Mesothelial cell of epicardium (in vitro differentiated cells): ENCODE measurements at regions not wholly inside any gene's neighbourhood (a gene's known extent, or its start where the extent isn't known, plus 50 kb on each side); places are given as distances from the start of the nearest gene placed in this dataset.

Source experiments
- DNase-seq, 2 experiments: peaks; one replicate each; pipeline ENCODE4 v3.0.0; 2021; ENCODE audit warnings: low spot score in 2 of 2; ENCODE audit not compliant: unreplicated experiment in 2 of 2
- H3K27ac Mint-ChIP-seq: 2 replicates; pipeline ENCODE4 v1.8.0; 2021; ENCODE audit warnings: mixed read lengths
- H3K27me3 Mint-ChIP-seq: 2 replicates; pipeline ENCODE4 v1.8.0; 2021; ENCODE audit warnings: low read depth, mixed read lengths
- H3K36me3 Mint-ChIP-seq: 2 replicates; pipeline ENCODE4 v1.8.0; 2021; ENCODE audit warnings: mixed read lengths
- H3K4me1 Mint-ChIP-seq: 2 replicates; pipeline ENCODE4 v1.8.0; 2021; ENCODE audit warnings: mixed read lengths
- H3K4me3 Mint-ChIP-seq: 2 replicates; pipeline ENCODE4 v1.8.0; 2021; ENCODE audit warnings: mild to moderate bottlenecking, moderate library complexity, mixed read lengths
- H3K9me3 Mint-ChIP-seq: 2 replicates; pipeline ENCODE4 v1.8.0; 2021; ENCODE audit warnings: mixed read lengths
- CTCF ChIP-seq: fragments of 200-600 bp; sonication (generic); IDR thresholded peaks from one replicate; pipeline ENCODE4 v1.5.0; 2021; ENCODE audit warnings: antibody characterized with exemption; ENCODE audit not compliant: unreplicated experiment

- Mint-ChIP-seq H3K4me1 (peaks cover 14% of the 10 kb centered on the region), H3K9me3 (no peaks in the 10 kb centered on the region), H3K27ac (no peak overlapping the region), H3K4me3 (no peak overlapping the region), H3K27me3 (no peaks in the 10 kb centered on the region), H3K36me3 (no peaks in the 10 kb centered on the region)
- DNase-seq, result no peak
- TF ChIP-seq CTCF, result no peak
These were observed 133.1 kb downstream of the ALDH8A1 start for GRCh38 chr6:134816780-134817179.

GRCh38 chr6:134816300-134816699, 133.6 kb downstream of the ALDH8A1 start:
- peaks cover 9% of the 10 kb centered on the region for H3K4me1 Mint-ChIP-seq
- no peaks in the 10 kb centered on the region for H3K36me3 Mint-ChIP-seq
- no peak for TF ChIP-seq CTCF
- H3K9me3 Mint-ChIP-seq, result no peaks in the 10 kb centered on the region
- H3K27ac Mint-ChIP-seq, result no peak overlapping the region
- no peaks in the 10 kb centered on the region for H3K27me3 Mint-ChIP-seq
- no peak overlapping the region for H3K4me3 Mint-ChIP-seq
- no peak for DNase-seq

- Mint-ChIP-seq H3K4me1 (no peaks in the 10 kb centered on the region), H3K27me3 (no peaks in the 10 kb centered on the region), H3K4me3 (no peak overlapping the region), H3K36me3 (no peaks in the 10 kb centered on the region), H3K9me3 (no peaks in the 10 kb centered on the region), H3K27ac (no peak overlapping the region)
- DNase-seq, result no peak
- TF ChIP-seq CTCF, result no peak
These were observed 135.7 kb downstream of the ALDH8A1 start for GRCh38 chr6:134814076-134814695.

GRCh38 chr6:134813146-134813545, 136.8 kb downstream of the ALDH8A1 start:
- Mint-ChIP-seq H3K36me3 (no peaks in the 10 kb centered on the region), H3K4me3 (no peak overlapping the region), H3K27me3 (no peaks in the 10 kb centered on the region), H3K27ac (no peak overlapping the region), H3K9me3 (no peaks in the 10 kb centered on the region), H3K4me1 (no peaks in the 10 kb centered on the region)
- TF ChIP-seq CTCF, result no peak
- DNase-seq, result no peak

GRCh38 chr6:134810402-134810801, 139.5 kb downstream of the ALDH8A1 start:
- H3K27me3 Mint-ChIP-seq, result no peaks in the 10 kb centered on the region
- DNase-seq, result no peak
- H3K27ac Mint-ChIP-seq, result no peak overlapping the region
- H3K36me3 Mint-ChIP-seq, result no peaks in the 10 kb centered on the region
- no peaks in the 10 kb centered on the region for H3K9me3 Mint-ChIP-seq
- no peak overlapping the region for H3K4me3 Mint-ChIP-seq
- no peak for TF ChIP-seq CTCF
- H3K4me1 Mint-ChIP-seq, result peaks cover 15% of the 10 kb centered on the region

GRCh38 chr6:134809130-134809529, 140.8 kb downstream of the ALDH8A1 start:
- no peaks in the 10 kb centered on the region for H3K9me3 Mint-ChIP-seq

More at GRCh38 chr6:134809130-134809529, 140.8 kb downstream of the ALDH8A1 start:
- H3K27me3 Mint-ChIP-seq, result no peaks in the 10 kb centered on the region
- H3K4me1 Mint-ChIP-seq, result peaks cover 20% of the 10 kb centered on the region
- H3K4me3 Mint-ChIP-seq, result no peak overlapping the region
- no peak overlapping the region for H3K27ac Mint-ChIP-seq
- no peak for DNase-seq
- H3K36me3 Mint-ChIP-seq, result no peaks in the 10 kb centered on the region
- no peak for TF ChIP-seq CTCF
